Ramos (cell line): ENCODE measurements at regions not wholly inside any gene's neighbourhood (a gene's known extent, or its start where the extent isn't known, plus 50 kb on each side); places are given as distances from the start of the nearest gene placed in this dataset.
"Not testable (repeated sequence)": the region's sequence is repeated elsewhere in the genome, so short reads cannot be mapped to it uniquely, and the experiment has no call there.

Experiments
- in situ Hi-C: fragments of 300-500 bp; cut with MboI; formaldehyde crosslinking; loops from one replicate; pipeline ENCODE4 v1.14.3; 2022; ENCODE audit warnings: low sequenced_read_pairs; ENCODE audit not compliant: unreplicated experiment

DNA sequence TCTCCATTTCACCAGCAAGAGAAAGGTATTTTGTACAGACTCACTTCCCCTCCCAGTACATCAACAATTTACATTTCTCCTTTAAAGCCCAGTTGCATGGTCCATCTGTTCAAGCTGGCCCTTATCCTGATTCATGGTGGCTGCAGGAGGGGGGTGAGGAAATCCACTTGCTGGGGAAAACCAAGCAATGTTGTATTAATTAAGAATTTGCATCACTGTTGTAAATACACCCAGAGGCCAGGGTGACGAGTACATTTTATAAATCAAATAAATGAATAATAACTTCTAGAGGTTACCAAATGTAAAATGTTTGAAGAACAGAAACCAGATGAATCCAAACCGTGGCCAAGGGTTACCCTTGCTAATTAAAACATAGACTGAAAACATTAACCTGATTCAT, 395.9 kb upstream of the INTU start:
- in situ Hi-C loops: no loop called here

DNA sequence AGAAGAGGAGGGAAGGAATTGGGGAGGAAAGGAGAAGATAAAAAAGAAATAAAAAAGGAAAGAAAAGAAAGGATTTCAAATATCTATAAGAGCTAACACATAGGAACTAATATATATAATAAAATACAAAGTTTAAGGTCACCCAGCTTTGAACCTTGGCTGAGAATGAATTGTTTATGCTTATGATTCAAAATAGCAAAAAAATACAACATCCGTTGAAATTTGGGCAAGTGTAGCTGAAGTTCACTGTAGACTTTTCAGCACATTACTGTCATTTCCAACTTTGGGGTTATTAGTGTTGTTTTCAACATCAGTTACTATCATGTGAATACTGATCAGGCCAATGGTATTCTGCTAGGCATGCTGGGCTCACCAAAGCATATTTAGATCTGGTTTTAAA, 395.2 kb upstream of the INTU start:
- in situ Hi-C loops: no loop called here

DNA sequence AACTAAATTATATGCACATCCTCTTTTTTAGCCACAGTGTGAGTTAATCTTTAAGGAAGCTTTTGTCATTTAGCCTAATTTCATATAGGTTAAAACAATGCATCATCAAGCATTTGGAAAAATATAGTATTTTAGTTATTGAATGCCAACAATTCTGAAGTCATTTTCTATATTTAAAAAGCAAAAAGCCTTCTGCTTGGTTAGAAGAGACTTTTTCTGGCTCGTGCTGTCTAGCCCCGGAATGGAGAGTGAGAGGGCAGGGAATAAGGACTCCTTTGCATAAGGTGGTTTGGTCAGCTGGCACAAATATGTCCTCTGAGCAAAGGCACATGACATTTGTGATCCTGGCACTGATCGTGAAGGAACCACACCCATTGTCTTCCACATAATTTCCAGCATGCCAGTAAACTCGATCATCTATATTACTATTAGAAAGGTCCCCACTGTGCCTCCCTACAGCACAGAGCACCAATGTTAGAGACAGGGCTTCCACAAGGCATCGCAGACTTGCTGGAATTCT, 393.7 kb upstream of the INTU start:
- in situ Hi-C loops: no loop called here

DNA sequence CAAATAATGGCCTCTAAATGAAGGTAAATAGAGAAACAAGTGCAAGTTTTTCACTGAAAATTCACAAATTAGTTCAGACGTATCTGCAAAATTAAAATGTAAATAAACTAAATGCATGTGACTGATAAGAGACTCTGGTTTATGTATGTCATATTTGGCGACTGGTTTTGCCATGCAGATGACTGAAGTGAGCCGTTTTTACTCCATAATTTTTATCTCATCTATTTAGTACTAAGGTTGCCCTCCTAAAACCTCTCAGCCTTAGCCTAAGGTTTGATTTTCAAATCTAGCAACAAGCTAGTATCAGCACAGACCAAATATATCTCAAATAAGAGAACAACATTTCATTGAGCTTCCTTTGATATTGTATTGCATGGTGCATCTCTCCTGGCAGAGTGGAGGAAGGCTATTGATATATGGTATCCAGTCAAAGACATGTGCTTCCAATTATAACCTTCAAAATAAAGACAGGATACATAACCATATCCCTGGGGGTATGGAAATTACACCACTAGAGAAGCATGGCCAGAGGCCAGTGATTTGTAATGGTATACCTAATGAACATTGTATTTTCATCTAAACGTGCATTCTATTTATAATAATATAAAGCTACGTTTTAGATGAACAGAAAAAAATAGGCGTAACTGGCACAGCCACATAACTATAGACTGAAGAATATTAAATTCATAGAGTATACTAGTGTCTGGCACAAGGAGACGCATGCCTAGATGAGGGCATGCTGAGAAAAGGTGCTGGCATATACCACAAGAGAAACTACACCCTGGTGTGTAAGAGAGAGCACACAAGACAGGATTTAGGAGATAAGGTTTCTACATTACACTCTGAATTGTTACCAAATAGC, 392.6 kb upstream of the INTU start:
- in situ Hi-C loops: no loop called here

DNA sequence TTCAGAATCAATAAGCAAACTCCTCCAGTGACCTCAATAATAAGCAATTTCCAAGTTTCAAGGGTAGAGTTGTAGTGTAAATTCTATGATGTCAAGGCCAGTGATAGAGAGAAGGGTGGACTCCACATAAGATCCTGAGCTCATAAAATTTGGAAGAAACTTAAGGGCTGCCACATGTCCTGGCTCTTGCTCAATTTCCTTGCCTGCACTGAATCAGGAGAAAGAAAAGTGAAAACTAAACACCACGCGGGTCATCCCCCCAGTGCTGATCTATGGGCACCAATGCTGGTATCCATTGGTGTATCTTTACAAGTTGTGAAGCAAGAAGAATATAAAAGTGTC, 392.0 kb upstream of the INTU start:
- in situ Hi-C loops: no loop called here

DNA sequence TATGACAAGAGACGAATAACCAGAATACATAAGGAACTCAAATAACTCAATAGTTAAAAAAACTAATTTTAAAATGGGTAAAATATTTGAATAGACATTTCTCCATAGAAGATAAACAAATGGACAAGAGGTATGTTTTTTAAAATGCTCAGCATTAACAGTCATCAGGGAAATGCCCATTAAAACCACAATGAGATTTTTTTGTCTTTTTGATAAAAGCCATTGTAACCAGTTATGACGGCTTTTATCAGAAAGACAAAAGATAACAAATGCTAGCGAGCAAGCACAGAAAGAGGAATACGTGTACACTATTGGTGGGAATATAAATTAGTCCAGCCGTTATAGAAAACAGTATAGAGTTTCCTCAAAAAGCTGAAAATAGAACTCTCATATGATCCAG, 388.2 kb upstream of the INTU start:
- in situ Hi-C loops: no loop called here

DNA sequence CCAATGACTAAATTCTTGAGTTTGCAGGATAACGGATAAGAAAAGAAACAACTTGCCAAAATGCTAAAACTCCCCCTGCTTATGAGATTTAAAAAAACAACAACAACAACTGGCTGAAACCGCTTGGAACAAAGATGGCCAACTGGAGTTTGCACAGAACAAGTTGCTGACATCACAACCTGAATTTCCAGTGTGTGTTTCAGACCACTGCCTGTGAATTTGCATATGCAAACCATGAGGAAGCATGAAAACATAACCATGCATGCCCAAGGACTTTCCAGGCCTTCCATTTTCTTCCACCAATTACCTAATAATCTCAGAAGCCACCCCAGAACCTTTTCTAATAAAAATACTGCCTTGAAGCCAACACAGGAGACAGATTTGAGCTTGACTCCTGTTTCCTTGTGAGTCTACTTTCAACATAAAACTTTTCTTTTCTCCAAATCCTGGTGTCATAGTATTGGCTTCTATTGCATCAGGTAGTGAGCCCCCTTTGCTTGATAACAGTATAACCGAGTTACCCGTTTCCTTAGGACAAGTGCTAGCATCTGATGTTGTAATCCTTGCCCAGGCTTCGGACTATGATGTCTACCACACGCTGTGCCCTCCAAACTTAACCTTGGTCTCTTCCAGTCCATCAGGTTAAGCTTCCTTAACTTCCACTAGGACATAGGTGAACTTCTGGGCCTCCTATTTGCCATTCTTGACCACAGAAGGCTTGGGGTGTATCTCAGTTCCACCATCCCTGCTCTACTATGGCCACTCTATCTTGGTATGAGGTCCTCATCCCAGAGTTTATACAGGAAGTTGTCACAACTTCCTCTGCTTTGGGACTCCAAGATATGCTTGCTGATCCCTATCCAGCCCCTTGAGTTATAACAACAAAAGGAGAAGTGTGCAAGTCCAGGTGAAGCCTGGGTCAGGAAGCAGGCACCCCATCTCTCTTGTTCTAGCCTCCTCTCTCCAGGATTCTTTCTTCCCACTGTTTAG, 385.5 kb upstream of the INTU start:
- in situ Hi-C loops: no loop called here

DNA sequence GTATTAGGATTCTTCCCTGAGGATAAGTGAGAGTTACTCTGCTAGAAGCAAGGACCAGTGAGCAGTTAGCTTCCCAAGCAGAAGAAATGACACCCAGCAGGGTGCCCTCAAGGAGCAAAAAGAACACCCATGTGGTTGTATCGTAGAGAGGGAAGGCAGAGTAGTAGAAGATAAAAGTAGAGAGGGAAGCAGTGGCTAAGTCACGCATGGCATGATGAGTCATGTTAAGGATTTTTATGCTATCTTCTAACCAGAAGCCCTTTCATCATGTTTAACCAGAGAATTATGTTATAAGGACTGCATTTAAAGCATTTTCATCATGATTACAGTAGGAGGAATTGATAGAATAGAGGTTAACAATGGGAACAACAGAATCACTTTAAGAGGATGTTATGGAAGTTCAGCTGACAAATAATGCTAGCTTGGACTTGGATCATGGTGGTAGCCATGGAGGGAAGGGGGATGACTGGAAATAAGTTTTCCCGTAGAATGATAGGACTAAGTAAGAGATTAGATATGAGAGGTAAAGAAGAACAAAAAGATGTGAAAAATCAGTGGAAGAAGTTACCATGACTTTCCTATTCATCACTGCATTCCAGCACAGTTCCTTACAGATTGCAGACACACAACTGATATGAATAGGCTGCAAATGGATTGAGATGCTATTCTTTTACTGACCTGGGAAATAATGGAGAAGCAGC, 383.5 kb upstream of the INTU start:
- in situ Hi-C loops: no loop called here

DNA sequence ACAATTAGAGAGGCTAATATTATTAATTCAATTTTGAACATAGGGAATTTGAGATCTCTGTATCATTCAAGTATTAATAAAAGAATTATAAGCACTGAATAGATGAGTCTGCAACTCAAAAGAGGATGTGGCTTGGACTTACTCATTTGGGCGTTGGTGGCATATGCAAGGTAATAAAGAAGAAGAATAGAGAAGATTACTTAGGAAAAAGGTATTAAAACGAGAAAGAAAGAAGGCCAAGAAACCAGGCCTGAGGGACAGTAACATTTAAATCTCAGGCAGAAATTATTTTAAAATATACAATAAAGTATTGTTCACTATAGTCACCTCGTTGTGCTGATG, 383.0 kb upstream of the INTU start:
- in situ Hi-C loops: no loop called here

DNA sequence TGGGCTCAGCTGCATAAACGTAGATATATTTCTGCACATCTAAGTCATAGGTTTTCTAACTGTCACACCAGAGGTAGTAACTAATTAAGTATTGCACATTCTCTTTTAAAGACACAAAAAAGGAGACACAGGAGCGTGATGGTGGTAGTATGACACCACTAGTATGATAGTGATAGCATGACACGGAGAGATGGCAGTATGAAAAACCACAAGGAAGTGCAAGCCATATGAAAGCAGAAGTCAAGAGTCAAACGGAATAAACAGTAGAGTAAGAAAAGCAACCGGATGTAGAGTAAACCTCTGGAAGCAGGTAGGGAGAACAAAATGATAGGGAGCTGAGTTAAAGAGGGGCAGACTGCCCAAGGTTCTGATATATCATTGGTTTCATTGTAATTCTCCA, 382.2 kb upstream of the INTU start:
- in situ Hi-C loops: no loop called here

DNA sequence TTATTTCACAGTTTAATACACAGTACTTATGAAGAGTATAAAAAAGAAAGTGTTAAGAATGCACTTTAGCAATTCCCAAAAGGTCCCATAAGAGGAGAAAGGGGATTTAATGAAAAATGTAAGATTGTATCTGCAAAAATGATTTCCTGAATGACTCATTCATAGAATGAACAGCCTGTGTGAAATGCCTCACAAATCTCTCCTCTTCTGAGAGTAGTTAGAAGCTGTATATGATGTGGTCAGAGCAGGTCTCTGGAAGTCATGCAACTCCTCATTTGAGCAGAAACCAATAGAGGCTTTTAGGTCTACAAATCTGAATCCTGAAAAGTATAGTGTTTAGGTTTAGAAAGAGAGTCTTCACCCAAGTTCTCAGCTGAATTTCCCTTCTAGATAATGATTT, 381.3 kb upstream of the INTU start:
- in situ Hi-C loops: no loop called here

DNA sequence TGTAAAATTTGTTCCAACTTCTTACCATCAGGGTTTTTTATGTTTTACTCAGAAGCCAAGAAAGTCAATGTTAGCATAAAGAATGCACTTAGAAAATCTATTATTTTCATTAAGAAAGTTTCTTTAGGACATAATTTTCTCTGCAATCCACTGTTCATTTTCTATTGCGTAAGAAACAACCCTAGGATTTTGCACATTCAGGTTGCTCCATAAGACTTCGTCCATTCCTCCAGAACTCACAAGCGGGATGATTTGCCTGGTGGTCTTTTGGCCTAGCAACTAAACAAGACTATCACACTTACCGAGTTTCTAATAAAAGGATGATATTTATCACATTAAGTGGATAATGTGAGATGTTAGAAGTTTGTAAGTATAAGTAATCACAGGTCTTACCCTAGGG, 376.3 kb upstream of the INTU start:
- in situ Hi-C loops: no loop called here

DNA sequence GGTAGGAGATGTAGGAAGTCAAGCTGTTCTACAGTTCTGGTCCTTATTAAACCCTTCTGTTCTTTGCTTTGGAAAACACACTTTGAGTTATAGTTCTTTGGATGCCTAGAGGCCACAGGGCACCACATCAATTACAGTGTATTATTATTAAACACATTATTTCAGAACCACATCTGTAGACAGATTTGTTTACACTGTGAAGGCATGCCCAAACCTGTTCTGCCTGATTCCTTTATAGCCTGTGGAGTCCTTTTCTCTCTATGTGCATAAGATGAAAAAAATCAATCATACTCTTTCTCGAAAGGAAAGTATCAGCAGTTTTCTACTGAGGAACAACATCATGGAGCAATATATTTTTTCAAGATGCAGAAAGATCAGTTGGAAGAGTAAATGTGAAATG, 371.3 kb upstream of the INTU start:
- in situ Hi-C loops: no loop called here

DNA sequence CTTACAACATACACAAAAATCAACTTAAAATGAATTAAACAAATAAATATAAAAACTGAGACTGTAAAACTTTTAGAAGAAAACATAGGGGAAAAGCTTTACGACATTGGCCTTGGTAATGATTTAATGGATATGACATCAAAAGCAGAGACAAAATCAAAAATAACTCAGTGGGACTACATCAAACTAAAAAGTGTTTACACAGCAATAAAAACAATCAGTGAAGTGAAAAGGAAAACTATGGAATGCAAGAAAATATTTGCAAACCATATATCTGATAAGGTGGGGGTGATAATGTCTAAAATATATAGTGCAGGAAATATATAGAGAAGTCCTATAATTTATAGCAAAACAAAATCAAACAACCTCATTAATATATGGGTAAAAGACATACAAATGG, 364.4 kb upstream of the INTU start:
- in situ Hi-C loops: no loop called here

DNA sequence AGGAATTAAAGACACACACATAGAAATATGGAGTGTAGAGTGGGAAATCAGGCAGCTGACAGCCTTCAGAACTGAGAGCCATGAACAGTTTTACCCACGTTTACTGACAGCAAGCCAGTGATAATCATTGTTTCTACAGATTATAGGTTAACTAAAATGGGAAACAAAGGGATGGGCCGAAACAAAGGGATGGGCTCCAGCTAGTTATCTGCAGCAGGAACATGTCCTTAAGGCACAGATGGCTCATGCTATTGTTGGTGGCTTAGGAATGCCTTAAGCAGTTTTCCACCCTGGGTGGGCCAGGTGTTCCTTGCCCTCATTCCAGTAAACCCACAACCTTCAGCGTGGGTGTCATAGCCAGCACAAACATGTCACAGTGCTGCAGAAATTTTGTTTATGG, 355.7 kb upstream of the INTU start:
- in situ Hi-C loops: not testable (repeated sequence)

DNA sequence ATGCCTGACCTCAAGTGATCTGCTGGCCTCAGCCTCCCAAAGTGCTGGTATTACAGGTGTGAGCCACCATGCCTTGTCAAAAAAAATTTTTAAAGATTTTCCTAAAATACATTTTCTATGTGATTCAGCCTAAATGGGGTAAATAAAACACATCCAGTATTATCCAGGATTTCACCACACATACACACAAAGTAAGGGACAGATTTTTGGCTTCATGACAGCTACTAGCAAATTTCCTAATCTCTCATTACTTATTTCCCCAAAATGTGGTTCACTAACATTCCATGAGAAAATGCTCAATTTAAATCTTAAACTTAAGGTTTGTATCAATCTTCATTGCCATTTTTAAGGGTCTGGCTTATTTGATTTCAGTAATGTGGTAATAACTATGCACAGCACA, 348.5 kb upstream of the INTU start:
- in situ Hi-C loops: no loop called here

DNA sequence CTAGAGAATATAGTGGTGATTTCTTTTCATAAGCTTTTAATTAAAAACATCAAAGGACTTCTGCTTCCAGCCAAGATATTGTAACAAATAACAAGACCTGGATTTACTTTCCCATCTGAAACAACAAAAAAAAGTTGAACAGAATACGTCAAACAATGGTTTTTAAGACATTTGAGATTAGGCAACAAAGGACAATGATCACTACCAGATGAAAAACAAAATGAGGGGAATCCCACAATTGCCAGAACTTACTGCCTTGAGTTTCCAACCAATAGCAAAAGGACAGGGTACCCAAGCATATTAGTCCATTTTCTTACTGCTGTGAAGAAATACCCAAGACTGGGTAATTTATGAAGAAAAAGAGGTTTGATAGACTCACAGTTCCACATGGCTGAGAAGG, 341.4 kb upstream of the INTU start:
- in situ Hi-C loops: no loop called here

DNA sequence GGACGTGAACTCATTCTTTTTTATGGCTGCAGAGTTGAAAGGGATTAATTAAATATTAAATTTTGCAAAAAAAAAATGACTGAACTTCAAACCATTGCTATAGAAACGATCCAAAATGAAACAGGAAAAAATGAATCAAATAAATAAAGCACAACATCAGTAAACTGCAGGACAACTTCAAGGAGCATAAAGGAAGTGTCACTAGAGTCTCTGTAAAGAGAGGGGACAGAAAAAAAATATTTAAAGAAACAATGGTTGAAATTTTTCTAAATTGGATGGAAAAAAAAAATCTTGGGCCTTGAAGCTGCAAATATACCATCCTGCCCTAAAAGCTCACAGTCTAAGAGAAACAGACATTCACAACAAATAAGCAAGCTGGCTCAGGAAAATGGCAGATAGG, 339.3 kb upstream of the INTU start:
- in situ Hi-C loops: no loop called here

DNA sequence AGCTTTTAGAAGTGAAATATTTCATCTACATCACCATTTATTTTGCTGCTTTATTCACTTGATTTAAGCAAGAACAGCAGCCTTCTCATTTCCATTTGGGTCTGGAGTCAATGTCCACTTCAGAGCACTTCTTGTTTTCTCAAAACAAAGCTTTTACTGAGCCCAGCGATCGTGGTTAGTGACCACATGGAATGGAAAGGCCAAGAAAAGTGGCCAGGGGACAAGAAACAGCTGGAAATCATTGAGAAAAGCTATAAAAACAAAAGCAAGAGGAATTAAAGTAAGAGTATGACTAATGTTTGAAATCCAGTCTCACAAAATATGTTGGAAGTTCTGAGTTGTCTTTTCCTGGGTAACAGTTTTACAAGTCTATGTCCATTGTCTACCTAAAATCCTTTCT, 328.4 kb upstream of the INTU start:
- in situ Hi-C loops: no loop called here

DNA sequence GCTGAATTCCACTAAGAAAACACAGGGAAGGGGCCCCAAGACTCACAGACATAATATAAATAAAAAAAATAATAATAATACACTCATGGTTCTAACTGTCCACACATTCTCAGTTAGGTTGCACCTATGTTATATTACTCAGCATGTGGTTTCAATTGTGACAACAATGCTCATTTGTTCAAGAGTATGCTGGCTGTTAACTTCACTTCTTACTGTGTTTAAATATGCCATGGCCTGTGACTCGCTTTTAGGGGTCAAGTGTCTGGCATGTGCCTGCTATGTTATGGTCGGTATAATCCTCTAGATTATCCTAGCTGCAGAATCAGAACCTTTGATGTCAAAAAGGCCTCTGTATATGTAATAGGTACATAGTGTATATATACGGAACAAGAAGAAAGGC, 324.8 kb upstream of the INTU start:
- in situ Hi-C loops: no loop called here
